Retinal pigment epithelial cell (primary cell): ENCODE measurements at regions not wholly inside any gene's neighbourhood (a gene's known extent, or its start where the extent isn't known, plus 50 kb on each side); places are given as distances from the start of the nearest gene placed in this dataset.

Source experiments
- DNase-seq: peaks from one replicate; pipeline ENCODE4 v3.0.0-alpha.2; 2010; ENCODE audit warnings: low read depth
- H3K4me3 ChIP-seq: 2 replicates; pipeline ENCODE4 v1.5.1; 2011; ENCODE audit warnings: mild to moderate bottlenecking, low read length, control low read depth, moderate library complexity
- TF ChIP-seq, protein P1 (sequence below): conservative IDR thresholded peaks from 2 replicates; pipeline ENCODE4 v1.5.1; 2011; ENCODE audit warnings: low read depth, low read length, control low read depth, inconsistent platforms

DNA sequence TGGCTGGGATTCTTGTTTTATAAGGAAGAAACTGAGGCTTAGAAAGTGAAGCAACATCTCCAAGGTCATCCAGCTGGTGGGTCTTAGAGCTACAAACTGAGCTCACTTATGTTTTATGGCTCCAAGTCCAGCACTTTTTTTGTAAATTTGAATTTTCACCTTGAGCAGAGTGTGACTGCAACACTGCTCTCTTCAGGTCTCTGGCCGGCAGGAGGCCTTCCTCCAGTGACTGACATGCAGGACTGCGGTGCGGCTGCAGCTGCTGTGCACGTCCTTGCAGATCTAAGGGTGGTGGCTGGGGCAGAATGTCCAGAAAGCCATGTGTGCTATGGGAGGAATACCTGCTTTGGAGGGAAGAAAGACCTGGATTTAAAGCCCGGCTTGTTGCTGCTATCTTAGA is 284.2 kb upstream of the POU3F1 start:
- no peak overlapping the region for H3K4me3 ChIP-seq

DNA sequence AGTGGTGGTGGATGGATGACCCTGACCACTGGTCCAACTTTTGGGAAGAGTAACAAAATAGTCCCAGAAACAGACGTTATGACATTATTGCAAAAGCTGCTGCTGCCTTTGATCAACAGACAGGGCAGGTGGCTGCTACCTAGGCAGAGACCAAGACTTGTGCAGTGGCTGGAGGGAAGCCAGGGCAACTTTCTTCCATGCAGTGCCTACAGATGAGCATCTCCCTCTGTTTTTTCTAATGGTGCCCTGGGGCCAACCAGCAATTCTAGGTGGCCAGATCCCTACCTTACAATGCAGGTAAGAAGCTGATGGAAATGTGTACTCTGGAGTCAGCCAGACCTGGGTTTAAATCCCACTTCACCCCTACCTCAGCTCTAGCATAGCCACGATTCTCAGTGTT is 283.1 kb upstream of the POU3F1 start:
- no peak for DNase-seq
- TF ChIP-seq, protein P1, sequence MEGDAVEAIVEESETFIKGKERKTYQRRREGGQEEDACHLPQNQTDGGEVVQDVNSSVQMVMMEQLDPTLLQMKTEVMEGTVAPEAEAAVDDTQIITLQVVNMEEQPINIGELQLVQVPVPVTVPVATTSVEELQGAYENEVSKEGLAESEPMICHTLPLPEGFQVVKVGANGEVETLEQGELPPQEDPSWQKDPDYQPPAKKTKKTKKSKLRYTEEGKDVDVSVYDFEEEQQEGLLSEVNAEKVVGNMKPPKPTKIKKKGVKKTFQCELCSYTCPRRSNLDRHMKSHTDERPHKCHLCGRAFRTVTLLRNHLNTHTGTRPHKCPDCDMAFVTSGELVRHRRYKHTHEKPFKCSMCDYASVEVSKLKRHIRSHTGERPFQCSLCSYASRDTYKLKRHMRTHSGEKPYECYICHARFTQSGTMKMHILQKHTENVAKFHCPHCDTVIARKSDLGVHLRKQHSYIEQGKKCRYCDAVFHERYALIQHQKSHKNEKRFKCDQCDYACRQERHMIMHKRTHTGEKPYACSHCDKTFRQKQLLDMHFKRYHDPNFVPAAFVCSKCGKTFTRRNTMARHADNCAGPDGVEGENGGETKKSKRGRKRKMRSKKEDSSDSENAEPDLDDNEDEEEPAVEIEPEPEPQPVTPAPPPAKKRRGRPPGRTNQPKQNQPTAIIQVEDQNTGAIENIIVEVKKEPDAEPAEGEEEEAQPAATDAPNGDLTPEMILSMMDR: no peak
- no peak overlapping the region for H3K4me3 ChIP-seq

More for the DNA sequence above, 284.2 kb upstream of the POU3F1 start:
- TF ChIP-seq, protein P1: no peak
- no peak for DNase-seq

DNA sequence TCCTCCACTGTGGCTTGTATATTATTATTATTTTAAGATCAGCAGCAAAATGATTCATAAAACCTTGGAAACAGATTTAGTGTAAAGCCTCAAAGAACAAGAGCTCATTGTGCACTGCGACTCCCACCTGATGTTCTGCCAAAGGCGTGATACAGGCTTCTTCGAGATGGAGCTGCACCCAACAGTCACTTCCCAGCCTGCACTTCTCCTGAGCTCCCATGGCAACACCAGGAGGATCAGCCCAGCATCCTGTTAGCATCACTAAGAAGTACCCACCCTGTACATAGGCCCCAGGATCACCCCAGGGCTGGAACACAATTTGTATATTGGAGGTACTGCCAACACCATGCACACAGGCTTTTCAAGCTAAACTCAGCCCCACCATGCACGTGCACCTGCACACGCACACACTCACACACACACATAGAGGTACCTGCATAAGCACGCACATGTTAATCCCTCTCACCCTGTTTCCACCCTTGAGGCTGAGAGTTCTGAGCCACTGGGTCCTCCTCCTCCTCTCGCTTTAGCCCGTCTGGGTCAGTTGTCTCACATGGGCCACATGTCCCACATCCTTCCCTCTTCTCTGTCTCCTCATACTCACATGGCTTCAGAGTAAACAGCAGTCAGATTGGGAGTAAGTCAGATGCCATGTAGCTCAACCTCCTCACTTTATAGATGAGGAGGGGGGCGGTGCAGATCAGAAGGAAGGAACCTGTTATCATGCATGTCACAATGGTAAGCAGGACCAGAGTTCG is 281.9 kb upstream of the POU3F1 start:
- no peak overlapping the region for H3K4me3 ChIP-seq
- TF ChIP-seq, protein P1: no peak
- no peak for DNase-seq

DNA sequence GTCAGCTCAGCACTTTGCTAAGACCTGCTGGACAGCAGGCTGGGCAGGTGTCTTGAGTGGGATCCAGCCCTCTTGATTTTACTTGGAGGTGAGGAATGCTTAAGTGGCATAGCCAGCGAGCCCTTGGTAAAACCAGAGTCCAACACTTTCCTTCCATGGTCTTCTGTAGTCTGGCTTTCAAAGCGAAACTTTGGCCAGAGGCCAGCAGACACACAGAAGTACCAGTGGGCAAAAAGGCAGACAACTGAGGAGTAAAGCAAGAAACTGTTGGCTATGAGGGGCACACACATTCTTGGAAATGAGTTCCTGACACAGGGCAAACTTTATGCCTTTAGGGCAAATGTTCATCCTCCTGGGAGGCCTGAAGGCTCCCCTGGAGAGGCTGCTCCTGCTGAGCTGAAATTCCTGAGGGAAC is 281.0 kb upstream of the POU3F1 start:
- H3K4me3 ChIP-seq: no peak overlapping the region
- no peak for DNase-seq
- TF ChIP-seq, protein P1: no peak

DNA sequence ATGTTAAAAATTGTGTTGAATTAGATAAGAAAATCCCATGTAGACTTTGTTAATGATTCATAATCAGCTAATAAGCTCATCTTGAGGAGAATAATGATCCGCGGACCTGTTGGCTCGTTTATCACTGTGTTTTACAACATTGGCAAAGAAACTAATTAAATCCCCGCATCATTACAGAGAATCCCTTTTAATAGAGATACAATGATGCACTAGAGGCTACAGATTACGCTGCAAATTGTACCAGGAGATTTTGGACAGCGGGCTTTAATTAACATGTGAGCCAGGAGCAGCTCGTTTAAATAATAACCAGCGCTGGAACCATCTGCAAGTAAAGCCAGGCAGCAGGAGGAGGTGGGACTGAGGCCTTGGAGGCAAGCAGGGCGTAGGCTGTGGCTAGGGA is 280.3 kb upstream of the POU3F1 start:
- DNase-seq: no peak
- TF ChIP-seq, protein P1: no peak

DNA sequence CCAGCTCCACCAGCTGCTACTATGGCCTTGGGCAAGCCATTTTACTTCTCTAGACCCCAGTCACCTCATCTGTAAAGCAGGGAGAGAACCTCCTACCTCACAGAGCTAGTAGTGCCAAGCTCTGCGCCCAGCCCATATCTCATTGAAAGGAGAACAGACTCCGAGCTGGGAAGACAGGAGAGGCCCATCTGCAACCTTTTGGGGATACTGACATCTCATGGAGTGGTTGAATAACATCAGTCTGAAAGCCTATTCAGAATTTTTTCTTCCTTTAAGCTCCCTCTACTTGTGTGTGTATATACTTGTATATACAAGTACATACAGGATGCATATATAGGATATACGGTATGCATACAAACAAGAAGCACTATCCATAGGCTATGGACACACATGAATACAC is 279.5 kb upstream of the POU3F1 start:
- no peak for DNase-seq
- no peak overlapping the region for H3K4me3 ChIP-seq
- TF ChIP-seq, protein P1: no peak

More for the DNA sequence above, 280.3 kb upstream of the POU3F1 start:
- no peak overlapping the region for H3K4me3 ChIP-seq

DNA sequence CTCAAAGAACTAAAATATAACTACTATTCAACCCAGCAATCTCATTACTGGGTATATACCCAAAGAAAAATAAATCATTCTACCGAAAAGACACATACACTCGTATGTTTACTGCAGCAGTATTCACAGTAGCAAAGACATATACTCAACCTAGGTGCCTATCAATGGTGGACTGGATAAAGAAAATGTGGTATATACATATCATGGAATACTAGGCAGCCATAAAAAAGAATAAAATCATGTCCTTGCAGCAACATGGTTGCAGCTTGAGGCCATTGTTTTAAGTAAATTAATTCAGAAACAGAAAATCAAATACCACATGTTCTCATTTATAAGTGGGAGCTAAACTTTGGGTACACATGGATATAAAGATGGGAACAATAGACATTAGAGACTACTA is 266.2 kb upstream of the POU3F1 start:
- no peak overlapping the region for H3K4me3 ChIP-seq
- DNase-seq: no peak
- TF ChIP-seq, protein P1: no peak
